ENCODE measurements at regions not wholly inside any gene's neighbourhood (a gene's known extent, or its start where the extent isn't known, plus 50 kb on each side); places are given as distances from the start of the nearest gene placed in this dataset.
A peak's percentile ranks its signal among the peaks of the same experiment; 100 is the strongest.

GRCh38 chr12:127108360-127109215, 1158.4 kb upstream of the TMEM132C start:
- TF ChIP-seq, protein P1, sequence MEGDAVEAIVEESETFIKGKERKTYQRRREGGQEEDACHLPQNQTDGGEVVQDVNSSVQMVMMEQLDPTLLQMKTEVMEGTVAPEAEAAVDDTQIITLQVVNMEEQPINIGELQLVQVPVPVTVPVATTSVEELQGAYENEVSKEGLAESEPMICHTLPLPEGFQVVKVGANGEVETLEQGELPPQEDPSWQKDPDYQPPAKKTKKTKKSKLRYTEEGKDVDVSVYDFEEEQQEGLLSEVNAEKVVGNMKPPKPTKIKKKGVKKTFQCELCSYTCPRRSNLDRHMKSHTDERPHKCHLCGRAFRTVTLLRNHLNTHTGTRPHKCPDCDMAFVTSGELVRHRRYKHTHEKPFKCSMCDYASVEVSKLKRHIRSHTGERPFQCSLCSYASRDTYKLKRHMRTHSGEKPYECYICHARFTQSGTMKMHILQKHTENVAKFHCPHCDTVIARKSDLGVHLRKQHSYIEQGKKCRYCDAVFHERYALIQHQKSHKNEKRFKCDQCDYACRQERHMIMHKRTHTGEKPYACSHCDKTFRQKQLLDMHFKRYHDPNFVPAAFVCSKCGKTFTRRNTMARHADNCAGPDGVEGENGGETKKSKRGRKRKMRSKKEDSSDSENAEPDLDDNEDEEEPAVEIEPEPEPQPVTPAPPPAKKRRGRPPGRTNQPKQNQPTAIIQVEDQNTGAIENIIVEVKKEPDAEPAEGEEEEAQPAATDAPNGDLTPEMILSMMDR (IDR thresholded peaks at IDR 0.05 in 4 of 5, conservative IDR thresholded peaks at IDR 0.05 in 1 of 5): peak; percentile 3 to 57 (median 44)
- no peak for TF ChIP-seq POLR2A (IDR thresholded peaks at IDR 0.05)

Data from gastrocnemius medialis (tissue), 4 donors.